Ovary (tissue), 7 donors: ENCODE measurements at regions not wholly inside any gene's neighbourhood (a gene's known extent, or its start where the extent isn't known, plus 50 kb on each side); places are given as distances from the start of the nearest gene placed in this dataset.

Experiments
- DNase-seq, 5 donors: peaks; one replicate each; pipeline ENCODE4 v3.0.0-alpha.2; 2019 to 2020
- H3K27ac ChIP-seq, 2 donors: fragments of 200-600 bp; one replicate each; pipeline versions ENCODE4 v1.5.1 to v1.8.0; 2019 to 2022
- H3K27me3 ChIP-seq: fragments of 200-600 bp; one replicate; pipeline ENCODE4 v1.8.0; 2022
- H3K36me3 ChIP-seq: fragments of 200-600 bp; sonication (generic); one replicate; pipeline ENCODE4 v1.5.1; 2019
- H3K4me1 ChIP-seq: one replicate; pipeline ENCODE4 v1.8.1; 2013; ENCODE audit warnings: mild to moderate bottlenecking, moderate library complexity; ENCODE audit not compliant: insufficient read depth
- H3K4me3 ChIP-seq: fragments of 200-600 bp; sonication (generic); one replicate; pipeline ENCODE4 v1.5.1; 2017
- H3K9me3 ChIP-seq, 2 donors: fragments of 200-600 bp in 1 of 2; sonication (generic) in 1 of 2; one replicate each; pipeline versions ENCODE4 v1.5.1 to v1.8.1; 2013 to 2019; ENCODE audit warnings: mild to moderate bottlenecking in 1 of 2, moderate library complexity in 1 of 2
- CTCF ChIP-seq, 3 donors: fragments of 450-650 bp in 2 of 3; fragments of 200-600 bp in 1 of 3; IDR thresholded peaks; one replicate each; pipeline versions ENCODE4 v1.5.1 to v1.8.0; 2016 to 2022; ENCODE audit warnings: antibody characterized with exemption in 3 of 3, mild to moderate bottlenecking in 1 of 3
- EP300 ChIP-seq: sonication (generic); formaldehyde crosslinking; IDR thresholded peaks from one replicate; pipeline ENCODE4 v1.6.1; 2017; ENCODE audit warnings: antibody characterized with exemption
- POLR2A ChIP-seq: fragments of 450-650 bp; IDR thresholded peaks from one replicate; pipeline ENCODE4 v1.6.1; 2017; ENCODE audit warnings: antibody characterized with exemption, mild to moderate bottlenecking, moderate library complexity
- WGBS, 3 donors: extraction: QIAGEN DNeasy Blood & Tissue Kit in 1 of 3; methylation state at CpG; one replicate each; pipeline versions ENCODE4 v1.1.5 to v1.1.7; 2013 to 2017; 5-methylcytosine and 5-hydroxymethylcytosine counted together
- intact Hi-C, 4 donors: fragments of 100-400 bp; cut with DNase I; formaldehyde crosslinking; loops; one replicate each; pipeline versions ENCODE4 v1.11.0 to v1.15.1; 2022 to 2023
- donor health status: DM: no; HTN: no; CAD: no; lungs with moderate emphysema.
- donor health status: DM: no; HTN: no; CAD: no.
- donor health status: Bipolar disorder and iron deficiency.
- donor health status: DM: no; HTN: no; CAD: no.
- donor health status: DM: yes; HTN: yes; CAD: no.

GRCh38 chr12:42921741-42922504, 332.4 kb upstream of the PRICKLE1 start:
- Histone ChIP-seq H3K4me1 (no peaks in the 10 kb centered on the region), H3K36me3 (no peaks in the 10 kb centered on the region), H3K27ac (no peak overlapping the region), H3K27me3 (no peaks in the 10 kb centered on the region), H3K9me3 (no peaks in the 10 kb centered on the region), H3K4me3 (no peak overlapping the region)
- DNase-seq = no peak
- 86 to 93% (median 87%) methylated on average over 7 of the region's 7 CpGs for WGBS, 3 donors
- no peak for TF ChIP-seq CTCF (IDR thresholded peaks at IDR 0.05)
- TF ChIP-seq EP300 = no peak
- no peak for TF ChIP-seq POLR2A
- intact Hi-C loops = no loop called here

GRCh38 chr12:42919691-42920090, 330.1 kb upstream of the PRICKLE1 start:
- TF ChIP-seq EP300 = no peak
- no peak for TF ChIP-seq CTCF (IDR thresholded peaks at IDR 0.05)
- no peak for TF ChIP-seq POLR2A
- intact Hi-C loops = no loop called here
- Histone ChIP-seq H3K27ac (no peak overlapping the region), H3K36me3 (no peaks in the 10 kb centered on the region), H3K4me3 (no peak overlapping the region), H3K9me3 (no peaks in the 10 kb centered on the region), H3K27me3 (no peaks in the 10 kb centered on the region), H3K4me1 (no peaks in the 10 kb centered on the region)
- 36 to 88% (median 59%) methylated on average over 1 of the region's 1 CpG for WGBS, 3 donors
- no peak for DNase-seq

- 36 to 60% (median 49%) methylated on average over 3 of the region's 3 CpGs for WGBS, 3 donors
- Histone ChIP-seq H3K27me3 (no peaks in the 10 kb centered on the region), H3K4me3 (no peak overlapping the region), H3K27ac (no peak overlapping the region), H3K9me3 (no peaks in the 10 kb centered on the region), H3K4me1 (no peaks in the 10 kb centered on the region), H3K36me3 (no peaks in the 10 kb centered on the region)
- intact Hi-C loops = no loop called here
- no peak for DNase-seq
- TF ChIP-seq CTCF (IDR thresholded peaks at IDR 0.05) (no peak), POLR2A (no peak), EP300 (no peak)
Measured at GRCh38 chr12:42918443-42918842, 328.9 kb upstream of the PRICKLE1 start.

- intact Hi-C loops = no loop called here
- no peak for TF ChIP-seq POLR2A
- no peak for TF ChIP-seq CTCF (IDR thresholded peaks at IDR 0.05)
- TF ChIP-seq EP300 = no peak
- H3K27ac ChIP-seq = no peak overlapping the region
- H3K36me3 ChIP-seq = no peaks in the 10 kb centered on the region
- no peaks in the 10 kb centered on the region for H3K9me3 ChIP-seq
- no peaks in the 10 kb centered on the region for H3K27me3 ChIP-seq
- no peak overlapping the region for H3K4me3 ChIP-seq
- 77 to 89% (median 85%) methylated on average over 3 of the region's 3 CpGs for WGBS, 3 donors
- no peaks in the 10 kb centered on the region for H3K4me1 ChIP-seq
- no peak for DNase-seq
Measured at GRCh38 chr12:42916143-42916542, 326.6 kb upstream of the PRICKLE1 start.
